D721Med (cell line): ENCODE measurements at regions not wholly inside any gene's neighbourhood (a gene's known extent, or its start where the extent isn't known, plus 50 kb on each side); places are given as distances from the start of the nearest gene placed in this dataset.

ENCODE experiments used
- DNase-seq: peaks from one replicate; pipeline ENCODE4 v3.0.0; 2011; ENCODE audit warnings: low spot score; ENCODE audit not compliant: insufficient read length
- FAIRE-seq: peaks from 2 replicates; lab custom pipeline; 2011; peaks lifted over from hg19 to GRCh38; lab: Jason Lieb, UNC
- TF ChIP-seq, protein P1 (sequence below): IDR thresholded peaks from 2 replicates; pipeline ENCODE4 v1.5.1; 2012; ENCODE audit warnings: mild to moderate bottlenecking, control low read depth; ENCODE audit not compliant: insufficient read depth; ENCODE audit errors: missing control alignments

DNA sequence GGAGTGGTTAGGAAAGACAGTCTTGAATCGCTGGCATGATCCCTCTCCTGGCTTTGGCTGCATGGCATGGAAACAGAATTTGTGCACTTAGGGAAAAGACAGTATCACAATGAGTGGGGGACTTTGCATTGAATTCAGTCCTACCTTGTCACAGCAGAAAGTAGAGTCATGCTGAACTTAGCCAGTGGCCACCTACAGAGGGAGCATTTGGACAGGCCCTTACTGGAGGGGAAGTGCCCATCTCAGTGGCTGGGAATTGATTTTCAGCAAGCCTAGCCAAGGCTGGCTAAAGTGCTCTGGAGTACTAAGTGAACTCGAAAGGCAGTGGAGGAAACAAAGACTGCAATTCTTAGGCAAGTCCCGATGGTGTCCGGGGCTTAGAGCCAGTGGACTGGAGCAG, 364.3 kb upstream of the TOM1L1 start:
- DNase-seq (no peak), FAIRE-seq (no peak)
- TF ChIP-seq, protein P1, sequence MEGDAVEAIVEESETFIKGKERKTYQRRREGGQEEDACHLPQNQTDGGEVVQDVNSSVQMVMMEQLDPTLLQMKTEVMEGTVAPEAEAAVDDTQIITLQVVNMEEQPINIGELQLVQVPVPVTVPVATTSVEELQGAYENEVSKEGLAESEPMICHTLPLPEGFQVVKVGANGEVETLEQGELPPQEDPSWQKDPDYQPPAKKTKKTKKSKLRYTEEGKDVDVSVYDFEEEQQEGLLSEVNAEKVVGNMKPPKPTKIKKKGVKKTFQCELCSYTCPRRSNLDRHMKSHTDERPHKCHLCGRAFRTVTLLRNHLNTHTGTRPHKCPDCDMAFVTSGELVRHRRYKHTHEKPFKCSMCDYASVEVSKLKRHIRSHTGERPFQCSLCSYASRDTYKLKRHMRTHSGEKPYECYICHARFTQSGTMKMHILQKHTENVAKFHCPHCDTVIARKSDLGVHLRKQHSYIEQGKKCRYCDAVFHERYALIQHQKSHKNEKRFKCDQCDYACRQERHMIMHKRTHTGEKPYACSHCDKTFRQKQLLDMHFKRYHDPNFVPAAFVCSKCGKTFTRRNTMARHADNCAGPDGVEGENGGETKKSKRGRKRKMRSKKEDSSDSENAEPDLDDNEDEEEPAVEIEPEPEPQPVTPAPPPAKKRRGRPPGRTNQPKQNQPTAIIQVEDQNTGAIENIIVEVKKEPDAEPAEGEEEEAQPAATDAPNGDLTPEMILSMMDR: no peak

- DNase-seq: no peak
- no peak for FAIRE-seq
- TF ChIP-seq, protein P1: no peak
Measured at GRCh38 chr17:54537656-54538055, 363.0 kb upstream of the TOM1L1 start.

DNA sequence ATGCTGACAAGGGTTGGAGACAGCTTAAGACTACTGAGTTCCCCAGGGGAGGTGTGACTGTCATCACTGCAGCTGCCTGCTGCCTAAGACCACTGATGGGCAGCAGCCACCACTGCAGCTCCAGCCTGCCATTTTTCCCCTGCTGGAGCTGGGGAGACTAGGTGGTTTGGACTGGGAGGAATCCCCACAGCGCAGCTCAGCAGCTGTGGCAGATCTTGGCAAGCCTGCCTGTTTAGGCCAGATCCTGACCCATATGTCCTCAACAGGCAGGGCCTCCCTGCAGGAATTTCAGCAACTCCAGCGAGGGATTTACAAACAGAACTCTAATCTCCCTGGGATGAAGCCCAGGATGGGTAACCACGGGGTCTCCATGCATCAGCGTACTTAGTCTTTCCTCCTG, 356.4 kb upstream of the TOM1L1 start:
- TF ChIP-seq, protein P1: no peak
- FAIRE-seq (no peak), DNase-seq (no peak)

DNA sequence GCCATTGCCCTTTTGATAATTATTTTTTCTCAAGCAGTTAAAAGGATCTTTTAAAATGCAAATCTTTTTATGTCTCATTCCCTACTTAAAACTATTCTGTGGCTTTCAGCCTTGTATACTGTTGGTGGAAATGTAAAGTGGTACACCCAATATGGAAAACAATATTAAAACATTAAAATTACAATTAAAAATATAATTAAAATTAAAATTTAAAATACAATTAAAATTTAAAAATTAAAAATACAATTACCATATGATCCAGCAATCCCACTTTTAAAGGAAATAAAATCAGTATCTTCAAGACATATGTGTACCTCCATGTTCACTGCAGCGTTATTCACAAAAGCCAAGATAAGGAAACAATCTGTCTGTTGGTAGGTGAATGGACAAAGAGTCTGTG, 340.8 kb upstream of the TOM1L1 start:
- TF ChIP-seq, protein P1: no peak
- DNase-seq (no peak), FAIRE-seq (no peak)

- TF ChIP-seq, protein P1: no peak
- DNase-seq (no peak), FAIRE-seq (no peak)
Measured at GRCh38 chr17:54608634-54609155, 292.0 kb upstream of the TOM1L1 start.

- no peak for DNase-seq
- TF ChIP-seq, protein P1: no peak
- FAIRE-seq: no peak
Measured at GRCh38 chr17:54620399-54620978, 280.2 kb upstream of the TOM1L1 start.

- no peak for FAIRE-seq
- no peak for DNase-seq
- TF ChIP-seq, protein P1: no peak
Measured at GRCh38 chr17:54623746-54624145, 276.9 kb upstream of the TOM1L1 start.
